ENCODE measurements at regions not wholly inside any gene's neighbourhood (a gene's known extent, or its start where the extent isn't known, plus 50 kb on each side); places are given as distances from the start of the nearest gene placed in this dataset.
"Not testable (repeated sequence)": the region's sequence is repeated elsewhere in the genome, so short reads cannot be mapped to it uniquely, and the experiment has no call there.

DNA sequence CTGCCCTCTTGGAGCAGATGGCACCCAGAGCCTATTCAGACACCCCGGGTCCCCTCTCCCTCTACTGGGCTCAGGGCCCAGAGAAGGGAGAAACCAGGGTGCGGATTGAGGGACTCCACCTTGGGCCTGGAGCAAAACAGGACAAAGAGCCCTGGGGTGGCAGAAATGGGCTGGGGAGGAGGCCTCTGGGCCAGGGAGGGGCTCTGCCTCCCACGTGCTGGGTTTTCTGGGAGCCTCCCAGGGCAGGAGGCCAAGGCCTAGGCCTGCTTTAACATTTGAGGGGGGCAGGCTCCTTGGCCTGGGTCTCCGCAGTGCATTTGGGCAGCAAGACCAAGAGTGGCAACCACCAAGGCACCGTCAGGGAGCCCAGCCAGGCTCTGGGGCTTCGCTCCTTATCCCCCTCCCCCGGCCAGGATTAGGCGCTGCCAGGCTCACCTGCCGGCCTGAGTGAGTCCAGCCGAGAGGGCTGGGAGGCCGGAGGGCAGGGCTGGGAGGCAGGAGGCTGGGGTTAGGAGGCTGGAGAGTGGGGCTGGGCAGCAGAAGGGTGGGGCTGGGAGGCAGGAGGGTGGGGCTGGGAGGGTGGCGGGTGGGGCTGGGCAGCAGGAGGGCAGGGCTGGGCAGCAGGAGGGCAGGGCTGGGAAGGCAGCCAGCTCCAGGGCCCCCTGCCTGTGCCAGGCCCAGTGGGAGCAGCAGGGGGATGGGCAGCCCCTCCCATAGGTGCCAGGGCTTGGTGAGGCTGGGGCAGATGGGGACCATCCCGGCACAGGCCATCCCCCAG lies 101.8 kb upstream of the EIF5 start:
- DNase-seq = no peak

DNA sequence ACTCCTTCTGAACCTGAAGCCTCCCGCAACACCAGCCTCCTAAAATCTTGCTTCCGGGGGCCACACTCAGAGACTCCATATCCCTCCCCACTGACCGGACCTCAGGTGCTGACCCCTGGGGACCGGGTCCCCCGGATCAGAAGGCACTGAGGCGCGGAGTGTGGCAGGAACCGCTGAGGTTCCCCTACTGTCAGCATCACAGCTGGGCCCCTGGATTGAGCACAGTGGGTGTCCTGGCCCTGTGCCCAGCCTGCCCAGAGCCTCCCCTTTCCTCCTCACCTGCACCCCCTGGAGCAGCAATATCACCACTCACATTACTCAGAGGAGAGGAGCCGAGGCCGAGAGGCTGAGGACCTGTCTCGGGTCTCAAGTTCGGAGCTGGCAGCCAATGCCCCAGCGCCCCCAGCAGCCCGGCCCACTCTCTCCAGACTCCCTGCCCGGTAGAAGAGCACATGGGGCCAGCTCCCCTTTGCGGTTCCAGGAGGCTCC lies 101.2 kb upstream of the EIF5 start:
- no peak for DNase-seq

DNA sequence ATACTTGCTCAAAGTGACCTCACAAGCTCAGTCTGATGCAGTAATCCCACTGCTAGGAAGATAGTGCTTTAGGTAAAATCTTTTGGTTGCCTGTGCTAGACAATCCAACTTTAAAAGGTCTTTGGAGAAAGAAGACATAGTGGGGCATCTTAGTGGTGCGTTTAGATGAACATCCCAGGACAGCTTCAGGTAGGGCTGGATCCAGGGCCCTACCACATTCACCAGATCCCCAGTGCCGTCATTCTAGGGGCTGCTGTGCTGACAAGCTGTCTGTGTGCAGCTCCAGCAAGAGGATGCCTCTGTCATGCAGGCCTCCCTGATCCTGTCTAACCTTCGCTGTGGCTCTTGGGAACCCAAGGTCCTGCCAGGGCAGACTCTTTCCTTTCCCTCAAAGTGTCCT lies 100.7 kb upstream of the EIF5 start:
- DNase-seq = no peak

DNA sequence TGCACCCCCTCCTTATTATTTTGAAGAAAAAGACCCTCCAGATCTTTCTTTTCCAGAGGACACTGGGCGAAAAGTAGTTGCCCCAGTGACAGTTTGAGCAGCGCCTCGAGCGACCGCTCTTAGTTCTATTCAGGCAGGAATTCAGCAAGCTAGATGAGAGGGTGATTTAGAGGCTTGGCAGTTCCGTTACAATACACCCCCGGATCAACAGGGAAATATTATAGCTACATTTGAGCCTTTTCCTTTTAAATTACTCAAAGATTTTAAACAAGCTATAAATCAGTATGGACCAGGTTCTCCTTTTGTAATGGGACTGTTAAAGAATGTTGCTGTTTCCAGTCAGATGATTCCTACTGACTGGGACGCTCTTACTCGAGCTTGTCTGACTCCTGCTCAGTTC lies 99.2 kb upstream of the EIF5 start:
- DNase-seq = not testable (repeated sequence)

DNA sequence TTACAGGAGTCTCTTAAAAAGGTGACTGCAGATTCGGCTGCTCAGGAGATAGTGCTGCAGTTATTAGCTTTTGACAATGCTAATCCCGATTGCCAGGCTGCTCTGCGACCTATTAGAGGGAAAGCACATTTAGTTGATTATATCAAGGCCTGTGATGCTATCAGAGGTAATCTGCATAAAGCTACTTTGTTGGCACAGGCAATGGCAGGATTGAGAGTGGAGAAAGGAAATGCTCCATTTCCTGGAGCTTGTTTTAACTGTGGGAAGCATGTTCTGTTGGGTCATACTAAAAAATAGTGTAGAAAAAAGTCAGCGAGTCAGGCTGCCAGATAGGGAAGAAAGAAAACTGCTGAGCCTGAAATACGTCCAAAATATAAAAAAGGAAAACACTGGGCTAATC lies 98.5 kb upstream of the EIF5 start:
- not testable (repeated sequence) for DNase-seq

DNA sequence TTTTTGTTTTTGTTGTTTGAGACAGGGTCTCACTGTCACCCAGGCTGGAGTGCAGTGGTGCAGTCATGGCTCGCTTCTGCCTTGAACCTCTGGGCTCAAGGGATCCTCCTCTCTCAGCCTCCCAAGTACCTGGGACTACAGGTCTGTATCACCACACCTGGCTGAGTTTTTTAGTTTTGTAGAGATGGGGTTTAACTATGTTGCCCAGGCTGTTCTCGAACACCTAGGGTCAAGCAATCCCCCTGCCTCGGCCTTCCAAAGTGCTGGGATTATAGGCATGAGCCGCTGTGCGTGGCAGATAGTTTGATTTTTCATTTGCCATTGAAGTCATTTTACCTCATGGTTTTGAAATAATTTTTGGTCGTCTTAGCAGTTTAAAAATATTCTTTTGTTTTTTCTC lies 94.3 kb upstream of the EIF5 start:
- DNase-seq = no peak

DNA sequence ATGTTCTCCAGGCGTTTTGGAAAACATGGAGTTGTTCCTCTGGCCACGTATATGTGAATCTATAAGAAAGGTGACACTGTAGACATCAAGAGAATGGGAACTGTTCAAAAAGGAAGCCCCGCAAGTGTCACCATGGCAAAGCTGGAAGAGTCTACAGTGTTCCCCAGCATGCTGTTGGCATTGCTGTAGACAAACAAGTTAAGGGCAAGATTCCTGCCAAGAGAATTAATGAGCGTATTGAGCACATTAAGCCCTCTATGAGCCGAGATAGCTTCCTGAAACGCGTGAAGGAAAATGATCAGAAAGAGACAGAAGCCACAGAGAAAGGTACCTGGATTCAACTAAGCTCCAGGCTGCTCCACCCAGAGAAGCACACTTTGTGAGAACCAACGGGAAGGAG lies 92.5 kb upstream of the EIF5 start:
- DNase-seq = no peak

DNA sequence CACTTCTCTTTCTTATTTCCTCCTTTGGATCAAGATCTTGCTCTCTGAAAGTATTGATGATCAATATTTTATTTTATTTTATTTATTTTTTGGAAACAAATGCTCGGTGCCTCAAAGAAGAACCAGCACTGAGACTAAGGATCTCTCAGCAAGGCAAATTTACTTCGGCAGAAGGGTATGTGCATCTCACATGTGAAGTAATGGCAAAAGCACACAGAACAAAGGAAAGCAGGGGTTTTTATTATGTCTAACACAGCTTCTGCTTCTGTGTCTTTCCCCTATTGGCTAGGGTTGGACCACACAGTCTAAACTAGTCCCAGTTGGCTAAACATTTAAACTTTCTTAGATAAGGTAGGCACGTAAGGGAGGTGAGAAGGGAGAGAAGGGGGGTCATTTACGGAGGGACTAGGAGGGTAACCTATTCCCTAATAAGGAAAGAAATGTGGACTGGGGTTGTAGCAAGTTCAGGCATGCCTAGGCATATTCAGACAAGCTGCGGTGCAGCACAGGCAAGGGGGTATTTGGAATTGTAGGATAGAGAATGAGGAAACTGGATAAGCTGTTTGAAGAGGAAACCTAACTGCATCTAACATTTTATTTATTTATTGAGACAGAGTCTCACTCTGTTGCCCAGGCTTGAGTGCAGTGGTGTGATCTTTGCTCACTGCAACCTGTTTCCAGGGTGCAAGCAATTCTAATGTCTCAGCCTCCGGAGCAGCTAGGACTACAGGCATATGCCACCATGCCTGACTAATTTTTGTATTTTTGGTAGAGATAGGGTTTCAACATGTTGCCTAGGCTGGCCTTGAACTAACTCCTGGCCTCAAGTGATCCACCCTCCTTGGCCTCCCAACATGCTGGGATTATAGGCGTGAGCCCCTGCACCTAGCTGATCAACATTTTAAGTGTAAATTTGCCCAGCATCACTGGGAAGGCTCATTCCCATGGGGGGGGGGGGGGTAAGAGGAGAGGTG lies 90.0 kb upstream of the EIF5 start:
- DNase-seq = no peak

DNA sequence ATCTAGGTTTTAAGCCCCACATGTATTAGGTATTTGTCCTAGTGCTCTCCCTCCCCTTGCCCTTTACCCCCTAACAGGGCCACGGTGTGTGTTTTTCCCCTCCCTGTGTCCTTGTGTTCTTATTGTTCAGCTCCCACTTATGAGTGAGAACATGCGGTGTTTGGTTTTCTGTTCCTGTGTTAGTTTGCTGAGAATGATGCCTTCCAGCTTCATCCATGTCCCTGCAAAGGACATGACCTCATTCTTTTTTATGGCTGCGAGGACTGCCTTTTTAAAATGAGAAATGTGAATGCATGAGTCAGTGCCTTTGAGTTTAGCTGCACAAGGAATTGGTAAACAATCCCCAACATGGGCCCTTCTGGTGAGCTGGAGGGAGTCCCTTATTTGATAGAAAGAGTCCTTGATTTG lies 88.4 kb upstream of the EIF5 start:
- DNase-seq = not testable (repeated sequence)

DNA sequence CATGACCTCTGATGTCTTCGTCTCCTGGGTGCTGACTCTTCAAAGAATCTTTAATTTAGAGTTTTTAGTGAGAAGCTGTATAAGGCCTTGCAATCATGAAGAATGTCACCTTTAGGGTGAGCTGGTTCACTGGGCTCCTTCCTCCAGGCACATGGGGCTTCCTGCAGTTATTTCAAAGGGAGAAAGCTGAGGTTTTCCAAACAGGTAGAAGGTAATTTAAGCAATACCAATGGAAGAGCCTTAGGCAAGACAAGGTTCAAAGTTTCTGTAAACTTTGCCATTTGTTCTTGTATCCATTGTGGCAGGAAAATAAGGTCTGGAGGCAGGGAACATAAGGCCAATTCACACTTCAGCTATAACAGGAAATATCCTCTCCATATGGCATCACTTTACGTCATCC lies 88.0 kb upstream of the EIF5 start:
- no peak for DNase-seq

DNA sequence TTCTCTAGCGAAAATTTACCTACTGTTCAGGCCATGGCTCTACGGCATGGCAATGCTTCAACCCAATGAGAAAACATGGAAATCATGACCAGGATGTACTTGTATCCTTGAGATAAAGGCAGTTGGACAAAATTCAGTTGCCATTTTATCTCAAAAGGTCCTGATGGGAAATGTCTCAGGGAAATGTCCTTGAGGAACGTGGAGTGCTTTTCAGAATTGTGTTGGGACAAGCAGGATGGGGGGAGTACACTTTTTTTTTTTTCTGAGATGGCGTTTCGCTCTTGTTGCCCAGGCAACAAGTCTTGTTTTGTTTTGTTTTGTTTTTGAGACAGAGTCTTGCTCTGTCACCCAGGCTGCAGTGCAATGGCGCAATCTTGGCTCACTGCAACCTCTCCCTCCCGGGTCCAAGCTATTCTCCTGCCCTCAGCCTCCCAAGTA lies 86.8 kb upstream of the EIF5 start:
- no peak for DNase-seq

DNA sequence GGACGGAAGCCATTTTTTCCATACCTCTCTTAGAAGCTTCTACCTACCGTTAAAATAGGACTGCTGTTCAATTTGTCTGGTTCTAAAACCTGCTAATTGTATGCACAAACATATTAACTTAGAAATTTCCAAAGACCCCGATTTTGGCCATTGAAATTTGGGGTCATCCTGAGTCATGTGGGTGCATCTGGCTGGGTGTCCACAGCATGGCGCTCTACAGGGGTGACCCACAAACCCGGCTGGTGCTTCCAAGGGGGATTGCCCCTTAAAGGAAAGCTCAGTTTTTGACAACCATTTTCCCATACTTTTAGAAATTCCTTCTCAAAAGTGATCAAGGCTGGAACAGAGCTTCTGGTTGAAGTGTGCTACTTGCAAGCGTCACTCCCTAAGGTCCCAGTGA lies 83.9 kb upstream of the EIF5 start:
- no peak for DNase-seq

DNA sequence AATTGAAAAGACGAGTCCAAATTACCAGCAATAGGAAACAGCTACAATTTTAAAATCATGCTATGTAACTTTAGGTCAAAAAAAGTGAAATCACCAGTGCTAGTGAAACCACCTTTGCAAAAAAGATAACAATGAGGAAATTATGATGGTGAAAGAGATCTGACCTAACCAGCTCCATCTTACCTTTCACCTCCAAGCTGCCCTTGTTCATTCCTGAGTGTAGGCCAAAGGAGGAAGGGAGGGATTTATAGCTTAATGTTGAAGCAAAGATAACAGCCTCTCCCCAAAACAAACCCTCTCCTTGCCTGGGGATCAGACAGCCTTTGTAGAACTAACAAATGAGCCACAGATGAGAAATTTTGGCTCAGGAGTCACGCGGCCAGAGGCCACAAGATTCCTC lies 83.2 kb upstream of the EIF5 start:
- no peak for DNase-seq

DNA sequence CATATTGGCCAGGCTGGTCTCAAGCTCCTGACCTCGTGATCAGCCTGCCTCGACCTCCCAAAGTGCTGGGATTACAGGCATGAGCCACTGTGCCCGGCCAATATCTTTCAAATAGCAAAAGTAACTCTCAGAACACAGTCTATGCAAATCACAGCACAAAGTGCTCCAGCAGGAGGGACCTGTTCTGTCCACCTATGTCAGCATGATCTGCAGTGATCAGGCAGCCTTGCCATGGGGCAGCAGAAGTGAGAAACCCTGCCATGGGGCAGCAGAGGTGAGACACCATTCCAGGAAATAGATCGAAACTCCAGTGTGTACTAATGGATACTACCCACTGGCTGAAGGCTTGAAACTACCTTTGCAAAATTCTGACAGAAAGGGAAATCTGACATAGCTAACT lies 78.5 kb upstream of the EIF5 start:
- no peak for DNase-seq

DNA sequence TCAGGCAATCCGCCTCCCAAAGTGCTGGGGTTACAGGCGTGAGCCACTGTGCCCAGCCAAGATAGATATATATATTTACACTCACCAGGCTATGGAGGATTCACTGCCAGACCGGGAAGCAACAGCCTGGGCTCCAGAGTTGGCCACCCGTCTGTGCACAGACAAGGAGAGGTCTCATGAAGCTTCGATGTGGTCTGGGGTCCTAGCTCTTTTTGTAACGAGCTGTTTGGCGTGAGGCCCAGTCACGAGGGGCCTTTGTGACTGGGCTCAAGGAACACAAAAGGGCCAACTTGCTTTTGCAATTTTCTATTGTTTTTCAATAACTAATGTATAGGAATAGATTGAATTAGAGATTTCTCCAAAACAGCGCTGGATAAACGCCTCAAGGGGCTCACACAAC lies 77.6 kb upstream of the EIF5 start:
- DNase-seq = no peak

DNA sequence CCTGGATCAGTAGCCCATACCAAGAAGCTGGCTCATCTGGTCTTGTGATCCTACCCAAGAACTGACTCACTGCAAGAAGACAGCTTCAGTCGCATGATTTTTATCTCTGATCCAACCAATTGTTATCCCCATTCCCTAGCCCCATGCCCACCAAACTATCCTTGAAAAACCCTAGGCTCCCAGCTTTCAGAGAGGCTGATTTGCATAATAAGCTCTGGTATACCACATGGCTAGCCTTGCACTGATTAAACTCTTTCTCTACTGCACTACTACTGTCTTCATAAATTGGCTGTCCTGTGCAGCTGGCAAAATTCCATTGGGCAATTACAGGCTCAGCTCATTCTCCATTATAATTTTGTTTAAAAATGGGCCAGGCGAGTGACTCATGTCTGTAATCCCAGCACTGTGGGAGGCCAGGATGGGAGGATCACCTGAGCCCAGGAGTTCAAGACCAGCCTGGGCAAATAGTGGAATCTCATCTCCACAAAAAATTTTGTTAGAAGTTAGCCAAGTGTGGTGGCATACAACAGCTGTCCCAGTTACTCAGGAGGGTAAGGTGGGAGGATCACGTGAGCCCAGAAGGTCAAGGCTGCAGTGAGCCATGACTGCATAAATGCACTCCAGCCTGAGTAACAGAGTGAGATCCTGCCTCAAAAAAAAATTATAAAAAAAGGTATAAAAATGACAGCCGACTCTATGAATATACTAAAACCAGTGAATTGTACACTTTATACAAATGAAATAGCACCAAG lies 76.7 kb upstream of the EIF5 start:
- DNase-seq = no peak

DNA sequence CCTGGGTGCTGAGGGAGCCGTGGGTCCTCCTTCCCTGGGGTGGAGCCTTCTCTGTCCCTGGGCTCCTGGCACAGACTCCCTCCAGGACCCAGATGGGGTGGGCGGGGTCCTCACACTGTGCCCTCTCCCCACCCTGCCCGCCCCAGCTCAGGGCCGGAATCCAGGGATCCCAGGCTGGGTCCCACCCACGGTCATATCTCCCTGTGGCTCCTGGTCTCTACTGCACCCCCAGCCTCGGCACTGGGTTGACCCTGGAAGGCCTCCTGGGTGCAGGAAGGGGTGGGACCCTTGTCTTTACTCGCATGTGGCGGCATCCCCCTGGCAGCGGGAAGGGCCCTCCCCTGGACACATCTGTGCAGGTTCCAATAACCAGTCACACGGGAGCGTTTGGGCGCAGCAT lies 75.8 kb upstream of the EIF5 start:
- DNase-seq = no peak

DNA sequence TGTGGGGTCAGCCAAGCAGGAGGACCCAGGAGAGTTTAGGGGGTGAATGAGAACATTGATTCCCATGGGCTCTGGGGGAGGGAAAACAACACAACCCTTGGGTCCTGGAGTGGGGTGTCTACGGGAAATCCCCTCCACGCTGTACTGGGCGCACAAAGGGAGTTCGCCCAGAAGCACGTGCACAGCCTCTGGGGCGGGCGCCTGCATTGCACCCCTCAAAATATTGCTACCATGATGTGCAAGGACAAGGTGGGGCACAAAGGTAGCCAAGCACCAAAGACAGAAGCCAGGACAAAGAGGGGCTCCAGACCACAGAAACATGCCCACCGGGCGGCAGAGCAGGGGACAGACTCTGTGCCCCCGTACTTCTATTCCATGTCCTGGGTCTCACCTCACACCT lies 74.9 kb upstream of the EIF5 start:
- no peak for DNase-seq

DNA sequence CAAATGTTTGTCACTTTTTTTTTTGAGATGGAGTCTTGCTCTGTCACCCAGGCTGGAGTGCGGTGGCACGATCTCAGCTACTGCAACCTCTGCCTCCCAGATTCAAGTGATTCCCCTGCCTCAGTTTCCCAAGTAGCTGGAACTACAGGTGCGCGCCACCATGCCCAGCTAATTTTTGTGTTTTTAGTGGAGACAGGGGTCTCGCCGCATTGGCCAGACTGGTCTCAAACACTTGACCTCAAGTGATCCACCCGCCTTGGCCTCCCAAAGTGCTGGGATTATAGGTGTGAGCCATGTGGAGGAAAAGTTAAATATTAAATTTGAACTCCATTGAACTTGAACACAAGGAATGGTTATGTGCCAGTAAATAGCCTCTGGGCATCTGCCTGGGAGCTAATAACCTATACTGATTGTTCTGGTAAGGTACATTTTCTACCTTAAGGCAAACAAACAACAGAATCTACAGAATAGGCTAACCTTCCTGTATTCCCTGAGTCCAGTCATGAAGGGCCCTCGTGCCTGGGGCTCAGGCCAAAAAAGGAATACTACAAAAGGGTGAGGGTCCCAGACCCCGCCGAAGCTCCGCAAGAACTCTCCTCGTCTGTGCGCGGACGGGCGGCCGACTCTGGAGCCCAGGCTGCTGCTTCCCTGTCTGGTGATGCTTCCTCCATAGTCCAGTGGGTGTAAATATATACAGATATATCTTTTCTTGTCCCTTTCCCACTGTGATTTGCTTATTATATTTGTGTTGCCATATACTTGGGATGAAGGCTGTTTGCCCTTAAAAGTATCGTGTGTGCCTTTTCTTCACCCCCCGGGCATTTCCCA lies 74.0 kb upstream of the EIF5 start:
- DNase-seq = no peak

DNA sequence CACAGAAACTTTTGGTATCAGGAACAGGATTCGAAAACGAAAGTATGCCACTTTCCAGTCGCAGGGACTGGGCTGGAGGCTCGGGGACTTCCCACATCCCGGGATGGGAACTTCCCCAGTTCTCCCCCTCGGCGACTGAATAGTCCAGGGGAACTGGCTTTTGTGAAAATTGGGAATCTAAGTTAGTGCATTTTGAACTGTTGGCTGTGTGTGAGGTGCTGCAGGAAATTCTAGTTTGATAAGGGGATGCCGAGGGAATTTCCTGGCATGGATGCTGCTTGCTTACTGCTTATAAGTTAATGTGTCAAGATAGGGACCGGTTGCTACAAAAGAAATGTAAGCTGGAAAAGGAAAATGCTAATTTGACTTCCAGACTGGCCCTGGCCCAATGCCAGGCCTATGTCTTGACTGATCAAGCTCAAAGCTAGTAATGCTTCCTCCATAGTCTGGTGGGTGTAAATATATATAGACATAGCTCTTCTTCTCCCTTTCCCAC lies 73.4 kb upstream of the EIF5 start:
- no peak for DNase-seq

DNA sequence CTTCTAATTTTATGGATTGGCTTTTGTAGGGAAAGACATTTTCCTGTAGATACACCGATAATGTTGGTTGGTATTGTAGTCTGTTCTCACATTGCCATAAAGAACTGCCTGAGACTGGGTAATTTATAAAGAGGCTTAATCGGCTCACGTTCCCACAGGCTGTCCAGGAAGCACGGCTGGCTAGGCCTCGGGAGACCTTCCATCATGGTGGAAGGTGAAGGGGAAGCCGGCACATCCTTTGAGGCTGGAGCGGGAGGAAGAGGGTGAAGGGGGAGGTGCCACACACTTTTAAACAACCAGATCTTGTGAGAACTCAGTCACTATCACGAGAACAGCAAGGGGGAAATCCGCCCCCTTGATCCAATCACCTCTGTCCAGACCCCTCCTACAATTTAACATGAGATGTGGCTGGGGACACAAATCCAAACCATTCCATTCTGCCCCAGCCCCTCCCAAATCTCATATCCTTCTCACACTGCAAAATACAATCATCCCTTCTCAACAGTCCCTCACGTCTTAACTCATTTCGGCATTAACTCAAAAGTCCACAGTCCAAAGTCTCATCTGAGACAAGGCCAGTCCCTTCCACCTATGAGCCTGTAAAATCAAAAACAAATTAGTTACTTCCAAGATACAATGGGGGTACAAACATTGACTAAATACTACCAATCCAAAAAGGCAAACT lies 66.7 kb upstream of the EIF5 start:
- DNase-seq = no peak

DNA sequence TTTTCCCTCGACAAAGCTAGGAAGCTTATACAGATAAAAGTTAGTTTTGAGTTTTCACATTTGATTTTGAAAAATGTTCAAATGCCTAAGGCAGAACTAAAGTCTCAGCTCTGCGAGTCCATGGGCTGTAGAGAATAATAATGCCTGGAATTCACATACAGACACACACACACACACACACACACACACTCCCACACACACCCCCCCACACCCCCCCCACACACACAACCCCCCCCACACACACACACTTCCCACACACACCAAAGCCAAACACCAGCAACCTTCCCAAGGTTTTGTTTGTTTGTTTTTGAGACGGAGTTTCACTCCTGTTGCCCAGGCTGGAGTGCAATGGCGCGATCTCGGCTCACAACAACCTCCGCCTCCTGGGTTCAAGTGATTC lies 62.8 kb upstream of the EIF5 start:
- DNase-seq = no peak

All from activated naive CD4-positive, alpha-beta T cell treated with Interleukin-2 at 50 U/mL for 16 hours (primary cell).